Inflammatory macrophage (primary cell): ENCODE measurements at regions not wholly inside any gene's neighbourhood (a gene's known extent, or its start where the extent isn't known, plus 50 kb on each side); places are given as distances from the start of the nearest gene placed in this dataset.
"Not testable (repeated sequence)": the region's sequence is repeated elsewhere in the genome, so short reads cannot be mapped to it uniquely, and the experiment has no call there.

ENCODE experiments used
- DNase-seq, 2 donors: peaks; one replicate each; pipeline ENCODE4 v3.0.0-alpha.2; 2020 to 2022

GRCh38 chr13:76266561-76266960 lies 619.6 kb downstream of the KCTD12 start:
- no peak for DNase-seq

DNA sequence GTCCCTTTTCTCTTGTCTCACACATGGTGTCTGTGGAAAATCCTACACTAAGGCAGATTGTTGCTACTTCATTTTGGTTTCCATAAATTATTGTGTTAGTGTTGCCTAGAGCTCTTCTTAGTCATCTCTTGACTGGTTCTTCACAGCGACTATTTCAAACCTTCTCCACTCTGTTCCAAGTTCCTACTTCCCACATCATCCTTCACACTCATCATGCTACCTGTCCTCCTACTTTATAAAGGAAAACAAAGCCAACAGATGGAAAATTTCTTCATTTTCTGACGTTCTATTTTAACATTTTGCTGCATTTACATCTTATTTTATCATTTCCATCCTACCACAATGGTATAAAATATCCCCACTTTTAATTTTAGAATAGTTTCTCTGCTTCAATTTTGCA lies 614.1 kb downstream of the LMO7 start:
- DNase-seq, result no peak

DNA sequence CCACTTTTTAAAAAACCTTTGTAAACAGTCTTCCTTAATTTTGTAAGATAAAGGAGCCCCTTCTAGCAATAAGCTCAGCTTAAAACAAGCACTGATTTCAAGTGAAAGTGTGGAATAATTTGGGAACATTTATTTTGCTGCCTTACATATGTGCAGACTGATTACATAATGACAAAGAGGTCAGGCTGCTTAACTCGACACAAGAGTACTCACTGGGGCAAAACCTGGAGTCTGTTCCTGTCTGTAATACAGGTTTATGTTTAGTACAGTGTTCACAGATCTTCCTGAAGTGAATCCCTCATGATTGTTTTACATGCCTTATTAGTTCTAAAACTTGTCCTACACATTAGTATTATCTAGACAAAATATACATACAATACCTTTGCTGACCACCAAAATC lies 609.8 kb downstream of the LMO7 start:
- DNase-seq, result no peak

GRCh38 chr13:76245211-76245610 lies 609.1 kb downstream of the LMO7 start:
- no peak for DNase-seq

DNA sequence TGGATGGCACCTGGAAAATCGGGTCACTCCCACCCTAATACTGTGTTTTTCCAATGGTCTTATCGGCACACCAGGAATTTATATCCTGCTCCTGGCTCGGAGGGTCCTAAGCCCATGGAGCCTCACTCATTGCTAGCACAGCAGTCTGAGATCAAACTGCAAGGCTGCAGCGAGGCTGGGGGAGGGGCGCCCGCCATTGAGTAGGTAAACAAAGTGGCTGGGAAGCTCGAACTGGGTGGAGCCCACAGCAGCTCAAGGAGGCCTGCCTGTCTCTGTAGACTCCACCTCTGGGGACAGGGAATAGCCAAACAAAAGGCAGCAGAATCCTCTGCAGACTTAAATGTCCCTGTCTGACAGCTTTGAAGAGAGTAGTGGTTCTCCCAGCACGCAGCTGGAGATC lies 607.0 kb downstream of the LMO7 start:
- not testable (repeated sequence) for DNase-seq

DNA sequence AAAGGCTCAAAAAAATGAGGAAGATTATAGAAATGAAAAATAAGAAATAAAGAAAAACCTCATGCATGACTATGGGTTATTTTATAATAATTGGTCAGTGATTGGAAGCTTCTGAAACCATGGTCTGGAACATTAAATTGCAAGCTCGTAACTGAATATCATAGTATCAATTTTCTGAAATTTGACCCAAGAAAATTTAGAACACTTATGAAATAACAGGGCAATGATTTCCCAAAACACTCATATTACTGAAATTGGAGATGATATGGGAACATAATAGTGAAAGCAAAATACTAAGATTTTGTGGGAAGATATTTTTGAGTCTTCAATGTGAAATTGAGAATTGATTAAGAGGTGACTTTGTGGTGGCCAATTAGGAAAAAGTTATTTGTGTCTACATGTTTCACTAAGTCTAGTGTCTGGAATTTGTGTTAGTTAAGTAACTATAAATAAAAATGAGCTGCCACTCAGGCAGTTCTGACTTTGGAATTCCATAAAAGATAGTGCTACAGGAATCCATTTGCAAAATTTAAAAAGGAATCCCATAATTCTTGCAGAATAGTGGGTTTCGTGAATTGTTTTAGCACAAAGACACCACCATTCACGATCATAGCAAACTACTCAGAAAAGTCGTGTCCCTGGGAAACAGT lies 603.0 kb downstream of the LMO7 start:
- no peak for DNase-seq

- DNase-seq, result no peak
Measured at GRCh38 chr13:76231522-76232167, 595.5 kb downstream of the LMO7 start.

DNA sequence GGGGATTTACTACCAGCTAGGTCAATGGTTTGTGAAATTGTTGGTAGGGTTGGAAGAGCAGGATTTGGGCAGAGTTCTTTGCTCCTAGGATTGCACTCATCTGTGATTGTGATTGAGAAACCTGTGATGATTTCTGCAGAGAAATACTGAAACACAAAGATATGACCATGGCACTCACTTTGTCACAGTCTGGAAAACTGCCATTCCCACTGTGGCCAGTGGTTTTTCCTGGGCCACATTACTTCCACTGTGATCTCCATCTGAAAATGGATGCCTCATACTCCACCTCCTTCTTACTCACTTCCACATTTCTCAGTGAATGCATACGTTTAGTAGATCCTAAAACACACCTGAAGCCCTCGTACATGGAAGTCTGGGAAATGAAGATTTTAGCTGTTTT lies 593.2 kb downstream of the LMO7 start:
- DNase-seq, result no peak

DNA sequence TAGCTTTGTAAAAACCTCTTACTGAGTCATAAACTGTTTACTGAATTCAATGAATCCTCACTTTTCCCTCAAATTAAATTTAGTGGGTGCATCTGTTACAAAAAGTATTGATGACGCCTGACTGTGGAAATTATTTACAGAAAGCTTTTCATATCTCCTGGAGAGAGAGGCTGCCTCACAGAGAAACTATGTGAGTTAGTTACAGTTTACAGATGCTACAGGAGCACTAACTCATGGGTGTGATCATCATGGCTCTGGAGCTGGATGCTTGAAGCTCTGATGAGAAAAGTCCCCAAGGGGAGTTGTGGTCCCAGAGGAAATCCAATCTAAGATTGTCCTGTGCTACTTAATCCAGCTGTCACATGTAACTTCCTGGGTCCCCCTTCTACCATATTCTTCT lies 590.8 kb downstream of the LMO7 start:
- DNase-seq, result no peak

GRCh38 chr13:76225815-76226489 lies 589.8 kb downstream of the LMO7 start:
- DNase-seq, result no peak

GRCh38 chr13:76223999-76224398 lies 587.9 kb downstream of the LMO7 start:
- no peak for DNase-seq

- no peak for DNase-seq
Measured at GRCh38 chr13:76223565-76223964, 587.4 kb downstream of the LMO7 start.

- DNase-seq, result no peak
Measured at GRCh38 chr13:76222511-76222910, 586.4 kb downstream of the LMO7 start.

- DNase-seq, result no peak
Measured at GRCh38 chr13:76216729-76217128, 580.6 kb downstream of the LMO7 start.

GRCh38 chr13:76214001-76214400 lies 577.9 kb downstream of the LMO7 start:
- no peak for DNase-seq

GRCh38 chr13:76213423-76213904 lies 577.3 kb downstream of the LMO7 start:
- no peak for DNase-seq

GRCh38 chr13:76210262-76210661 lies 574.1 kb downstream of the LMO7 start:
- no peak for DNase-seq

- no peak for DNase-seq
Measured at GRCh38 chr13:76198568-76199163, 562.5 kb downstream of the LMO7 start.

GRCh38 chr13:76189882-76190519 lies 553.9 kb downstream of the LMO7 start:
- no peak for DNase-seq

DNA sequence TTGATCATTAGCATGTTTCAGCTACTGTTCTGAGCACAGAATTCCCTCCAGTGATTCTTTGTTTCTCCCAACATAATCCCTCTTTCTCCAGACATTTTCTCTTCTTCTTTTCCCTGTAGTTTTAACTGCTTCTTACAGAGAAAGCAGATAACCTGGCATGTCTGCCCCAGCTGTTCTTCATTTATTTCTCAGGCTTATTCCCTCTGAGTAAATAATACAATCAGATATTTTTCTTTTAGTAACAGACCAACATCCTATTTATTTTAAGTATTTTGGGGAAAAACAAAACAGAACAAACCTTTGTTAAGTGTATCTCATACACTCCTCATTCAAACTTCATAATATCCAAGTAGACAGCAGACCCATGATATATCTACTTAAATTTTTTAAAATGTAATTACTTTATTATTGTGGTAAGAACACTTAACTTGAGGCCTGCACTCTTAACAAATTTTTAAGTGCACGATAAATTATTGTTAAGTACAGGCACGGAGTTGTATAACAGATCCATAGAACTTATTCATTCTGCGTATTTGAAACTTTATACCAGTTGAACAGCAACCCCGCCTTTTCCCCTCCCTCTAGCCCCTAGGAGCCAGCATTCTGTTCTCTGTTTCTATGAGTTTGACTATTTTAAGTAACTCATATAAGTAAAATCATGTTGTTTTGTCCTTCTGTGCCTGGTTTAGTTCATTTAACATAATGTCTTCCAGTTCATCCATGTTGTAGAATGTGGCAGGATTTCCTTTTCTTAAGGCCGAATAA lies 540.0 kb downstream of the LMO7 start:
- DNase-seq, result no peak

- DNase-seq, result no peak
Measured at GRCh38 chr13:76168661-76169060, 532.5 kb downstream of the LMO7 start.

- no peak for DNase-seq
Measured at GRCh38 chr13:76164290-76164689, 528.2 kb downstream of the LMO7 start.
